ENCODE measurements at regions not wholly inside any gene's neighbourhood (a gene's known extent, or its start where the extent isn't known, plus 50 kb on each side); places are given as distances from the start of the nearest gene placed in this dataset.

- TF ChIP-seq, protein P1, sequence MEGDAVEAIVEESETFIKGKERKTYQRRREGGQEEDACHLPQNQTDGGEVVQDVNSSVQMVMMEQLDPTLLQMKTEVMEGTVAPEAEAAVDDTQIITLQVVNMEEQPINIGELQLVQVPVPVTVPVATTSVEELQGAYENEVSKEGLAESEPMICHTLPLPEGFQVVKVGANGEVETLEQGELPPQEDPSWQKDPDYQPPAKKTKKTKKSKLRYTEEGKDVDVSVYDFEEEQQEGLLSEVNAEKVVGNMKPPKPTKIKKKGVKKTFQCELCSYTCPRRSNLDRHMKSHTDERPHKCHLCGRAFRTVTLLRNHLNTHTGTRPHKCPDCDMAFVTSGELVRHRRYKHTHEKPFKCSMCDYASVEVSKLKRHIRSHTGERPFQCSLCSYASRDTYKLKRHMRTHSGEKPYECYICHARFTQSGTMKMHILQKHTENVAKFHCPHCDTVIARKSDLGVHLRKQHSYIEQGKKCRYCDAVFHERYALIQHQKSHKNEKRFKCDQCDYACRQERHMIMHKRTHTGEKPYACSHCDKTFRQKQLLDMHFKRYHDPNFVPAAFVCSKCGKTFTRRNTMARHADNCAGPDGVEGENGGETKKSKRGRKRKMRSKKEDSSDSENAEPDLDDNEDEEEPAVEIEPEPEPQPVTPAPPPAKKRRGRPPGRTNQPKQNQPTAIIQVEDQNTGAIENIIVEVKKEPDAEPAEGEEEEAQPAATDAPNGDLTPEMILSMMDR (IDR thresholded peaks at IDR 0.05), result no peak
- TF ChIP-seq POLR2AphosphoS5 (IDR thresholded peaks at IDR 0.05) (peak; percentile 87), POLR2A (IDR thresholded peaks at IDR 0.05) (no peak)
Observed at GRCh38 chr2:217263756-217264155, 403.9 kb upstream of the TNP1 start.

All from prostate gland (tissue), 2 donors.